ENCODE measurements at regions not wholly inside any gene's neighbourhood (a gene's known extent, or its start where the extent isn't known, plus 50 kb on each side); places are given as distances from the start of the nearest gene placed in this dataset.

DNA sequence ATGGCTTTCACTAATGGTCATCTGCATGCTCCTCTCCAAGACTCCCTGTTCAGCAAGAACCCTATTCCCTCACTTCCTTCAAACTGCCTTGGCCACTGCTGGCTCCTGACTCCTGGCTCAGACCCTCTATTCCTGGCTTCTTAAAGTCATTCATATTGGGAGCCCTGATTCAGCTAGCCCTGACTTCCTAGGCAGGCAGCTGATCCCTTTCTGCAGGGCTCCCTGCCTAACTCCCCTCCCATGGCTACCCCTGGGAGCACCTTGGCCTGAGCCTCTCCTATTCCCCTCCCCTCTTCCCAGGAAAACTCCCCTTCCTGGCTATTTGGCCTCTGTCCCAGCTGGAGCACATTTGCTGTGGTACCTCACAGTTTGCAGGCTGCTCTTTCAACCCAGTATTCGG, 154.9 kb upstream of the PJA1 start:
- DNase-seq (ENCODE audit: low read depth, low spot score): no peak
- intact Hi-C loops (cut with micrococcal nuclease; ENCODE audit: unreplicated experiment) (no loop called here), in situ Hi-C loops (cut with HindIII; ENCODE audit: low pct_unique_long_range_greater_than_20kb, low sequenced_read_pairs) (no loop called here)
- H3K9me3 ChIP-seq (ENCODE audit: control insufficient read depth, insufficient read depth, low read depth, low read length): no peaks in the 10 kb centered on the region
- H3K36me3 ChIP-seq (ENCODE audit: control insufficient read depth, insufficient read depth, low read length): no peaks in the 10 kb centered on the region
- no peaks in the 10 kb centered on the region for H3K27me3 ChIP-seq (ENCODE audit: control insufficient read depth, insufficient read depth, low read length)
- BruUV-seq (replicated peaks): no TSS peak
- H3K27ac ChIP-seq (ENCODE audit: low read length): no peak overlapping the region
- no peak for ATAC-seq
- ChIA-PET CTCF (interaction anchor here (0.6 kb wide), 1 partner anchor 32 kb away, joined by 6 read pairs; no protein-coding TSS in a partner anchor), POLR2A (no interaction called here)
- H3K4me3 ChIP-seq (ENCODE audit: low read depth in 2 of 2, low read length in 2 of 2): no peak overlapping the region
- no peak for TF ChIP-seq CTCF (IDR thresholded peaks at IDR 0.05)
- TF ChIP-seq POLR2AphosphoS5 (IDR thresholded peaks at IDR 0.05; ENCODE audit: low read depth, low read length): no peak
- TF ChIP-seq, protein P1, sequence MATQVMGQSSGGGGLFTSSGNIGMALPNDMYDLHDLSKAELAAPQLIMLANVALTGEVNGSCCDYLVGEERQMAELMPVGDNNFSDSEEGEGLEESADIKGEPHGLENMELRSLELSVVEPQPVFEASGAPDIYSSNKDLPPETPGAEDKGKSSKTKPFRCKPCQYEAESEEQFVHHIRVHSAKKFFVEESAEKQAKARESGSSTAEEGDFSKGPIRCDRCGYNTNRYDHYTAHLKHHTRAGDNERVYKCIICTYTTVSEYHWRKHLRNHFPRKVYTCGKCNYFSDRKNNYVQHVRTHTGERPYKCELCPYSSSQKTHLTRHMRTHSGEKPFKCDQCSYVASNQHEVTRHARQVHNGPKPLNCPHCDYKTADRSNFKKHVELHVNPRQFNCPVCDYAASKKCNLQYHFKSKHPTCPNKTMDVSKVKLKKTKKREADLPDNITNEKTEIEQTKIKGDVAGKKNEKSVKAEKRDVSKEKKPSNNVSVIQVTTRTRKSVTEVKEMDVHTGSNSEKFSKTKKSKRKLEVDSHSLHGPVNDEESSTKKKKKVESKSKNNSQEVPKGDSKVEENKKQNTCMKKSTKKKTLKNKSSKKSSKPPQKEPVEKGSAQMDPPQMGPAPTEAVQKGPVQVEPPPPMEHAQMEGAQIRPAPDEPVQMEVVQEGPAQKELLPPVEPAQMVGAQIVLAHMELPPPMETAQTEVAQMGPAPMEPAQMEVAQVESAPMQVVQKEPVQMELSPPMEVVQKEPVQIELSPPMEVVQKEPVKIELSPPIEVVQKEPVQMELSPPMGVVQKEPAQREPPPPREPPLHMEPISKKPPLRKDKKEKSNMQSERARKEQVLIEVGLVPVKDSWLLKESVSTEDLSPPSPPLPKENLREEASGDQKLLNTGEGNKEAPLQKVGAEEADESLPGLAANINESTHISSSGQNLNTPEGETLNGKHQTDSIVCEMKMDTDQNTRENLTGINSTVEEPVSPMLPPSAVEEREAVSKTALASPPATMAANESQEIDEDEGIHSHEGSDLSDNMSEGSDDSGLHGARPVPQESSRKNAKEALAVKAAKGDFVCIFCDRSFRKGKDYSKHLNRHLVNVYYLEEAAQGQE (IDR thresholded peaks at IDR 0.05; ENCODE audit: insufficient read depth in 1 of 2, low read depth in 2 of 2, low read length in 1 of 2): no peak
- TF ChIP-seq TCF7L2 (IDR thresholded peaks at IDR 0.05; ENCODE audit: low read depth, low read length): no peak
- no peak for TF ChIP-seq SIN3A (IDR thresholded peaks at IDR 0.05; ENCODE audit: borderline replicate concordance, insufficient read depth, low read depth, low read length)
- H3K4me1 ChIP-seq (ENCODE audit: control insufficient read depth, insufficient read depth, low read length): no peaks in the 10 kb centered on the region

GRCh38 chrX:69319376-69319775, 154.1 kb upstream of the PJA1 start:
- H3K27ac ChIP-seq (ENCODE audit: low read length): no peak overlapping the region
- POLR2A ChIA-PET: no interaction called here
- H3K4me1 ChIP-seq (ENCODE audit: control insufficient read depth, insufficient read depth, low read length): no peaks in the 10 kb centered on the region
- in situ Hi-C loops (cut with HindIII; ENCODE audit: low pct_unique_long_range_greater_than_20kb, low sequenced_read_pairs) (no loop called here), intact Hi-C loops (cut with micrococcal nuclease; ENCODE audit: unreplicated experiment) (no loop called here)
- H3K9me3 ChIP-seq (ENCODE audit: control insufficient read depth, insufficient read depth, low read depth, low read length): no peaks in the 10 kb centered on the region
- no peak for TF ChIP-seq SIN3A (IDR thresholded peaks at IDR 0.05; ENCODE audit: borderline replicate concordance, insufficient read depth, low read depth, low read length)
- TF ChIP-seq, protein P1 (IDR thresholded peaks at IDR 0.05; ENCODE audit: insufficient read depth in 1 of 2, low read depth in 2 of 2, low read length in 1 of 2): no peak
- TF ChIP-seq TCF7L2 (IDR thresholded peaks at IDR 0.05; ENCODE audit: low read depth, low read length): no peak
- TF ChIP-seq CTCF (IDR thresholded peaks at IDR 0.05): no peak
- no peak for TF ChIP-seq POLR2AphosphoS5 (IDR thresholded peaks at IDR 0.05; ENCODE audit: low read depth, low read length)
- CTCF ChIA-PET: interaction anchor here (0.6 kb wide), 1 partner anchor 31 kb away, joined by 6 read pairs; no protein-coding TSS in a partner anchor
- H3K4me3 ChIP-seq (ENCODE audit: low read depth in 2 of 2, low read length in 2 of 2): no peak overlapping the region
- H3K36me3 ChIP-seq (ENCODE audit: control insufficient read depth, insufficient read depth, low read length): no peaks in the 10 kb centered on the region
- H3K27me3 ChIP-seq (ENCODE audit: control insufficient read depth, insufficient read depth, low read length): no peaks in the 10 kb centered on the region
- no TSS peak for BruUV-seq (replicated peaks)
- ATAC-seq: no peak
- no peak for DNase-seq (ENCODE audit: low read depth, low spot score)
